GM23338 (cell line): ENCODE measurements at regions not wholly inside any gene's neighbourhood (a gene's known extent, or its start where the extent isn't known, plus 50 kb on each side); places are given as distances from the start of the nearest gene placed in this dataset.

Experiments
- ATAC-seq: fragments of 200-7000 bp; cut with Tn5 transposase; 3 replicates; pipeline ENCODE4 v1.9.1; 2020
- DNase-seq: peaks from one replicate; pipeline ENCODE4 v3.0.0-alpha.2; 2015; ENCODE audit warnings: low spot score
- H2AFZ ChIP-seq: fragments of 200-600 bp; sonication (generic); 2 replicates; pipeline ENCODE4 v1.8.0; 2016; ENCODE audit warnings: antibody characterized with exemption, mild to moderate bottlenecking, moderate library complexity
- H3F3A ChIP-seq: fragments of 200-600 bp; sonication (generic); replicated peaks from 2 replicates; pipeline ENCODE4 v1.8.0; 2017; ENCODE audit warnings: antibody characterized with exemption, mixed run types, low read depth
- H3K27ac ChIP-seq: fragments of 200-600 bp; sonication (generic); 2 replicates; pipeline ENCODE4 v1.6.1; 2016; ENCODE audit warnings: low read depth
- H3K27me3 ChIP-seq: fragments of 200-600 bp; sonication (generic); 2 replicates; pipeline ENCODE4 v1.8.0; 2016; ENCODE audit warnings: mild to moderate bottlenecking, mixed run types, moderate library complexity; ENCODE audit not compliant: insufficient read depth
- H3K36me3 ChIP-seq: fragments of 200-600 bp; sonication (generic); 2 replicates; pipeline ENCODE4 v1.8.0; 2016; ENCODE audit warnings: mild to moderate bottlenecking; ENCODE audit not compliant: insufficient read depth
- H3K4me1 ChIP-seq: fragments of 200-600 bp; sonication (generic); 2 replicates; pipeline ENCODE4 v1.8.0; 2016; ENCODE audit warnings: mild to moderate bottlenecking, moderate library complexity; ENCODE audit not compliant: insufficient read depth
- H3K4me2 ChIP-seq: fragments of 200-600 bp; sonication (generic); 2 replicates; pipeline ENCODE4 v1.7.1; 2017; ENCODE audit warnings: mixed run types
- H3K4me3 ChIP-seq: fragments of 200-600 bp; sonication (generic); 2 replicates; pipeline ENCODE4 v1.6.1; 2016; ENCODE audit warnings: mixed run types
- H3K79me2 ChIP-seq: fragments of 200-600 bp; sonication (generic); replicated peaks from 2 replicates; pipeline ENCODE4 v1.8.0; 2017; ENCODE audit warnings: mild to moderate bottlenecking; ENCODE audit not compliant: insufficient read depth
- H3K9me2 ChIP-seq: fragments of 200-600 bp; sonication (generic); 2 replicates; pipeline ENCODE4 v1.8.0; 2017; ENCODE audit not compliant: insufficient read depth
- H4K20me1 ChIP-seq: fragments of 200-600 bp; sonication (generic); replicated peaks from 2 replicates; pipeline ENCODE4 v1.8.0; 2017; ENCODE audit warnings: mild to moderate bottlenecking; ENCODE audit not compliant: insufficient read depth
- H3K27ac Mint-ChIP-seq: 2 replicates; pipeline ENCODE4 v1.8.0; 2020; ENCODE audit warnings: inconsistent platforms, mild to moderate bottlenecking, moderate library complexity, mixed read lengths
- H3K27me3 Mint-ChIP-seq: 3 replicates; pipeline ENCODE4 v1.8.0; 2022; ENCODE audit warnings: low read depth, mild to moderate bottlenecking, moderate library complexity, mixed read lengths, inconsistent platforms; ENCODE audit not compliant: insufficient read depth, poor library complexity
- H3K36me3 Mint-ChIP-seq: 3 replicates; pipeline ENCODE4 v1.8.0; 2021; ENCODE audit warnings: low read depth, mild to moderate bottlenecking, inconsistent platforms, moderate library complexity, mixed read lengths
- H3K4me1 Mint-ChIP-seq: 3 replicates; pipeline ENCODE4 v1.8.0; 2020; ENCODE audit warnings: mild to moderate bottlenecking, inconsistent platforms, mixed read lengths
- H3K4me3 Mint-ChIP-seq: 3 replicates; pipeline ENCODE4 v1.8.0; 2021; ENCODE audit warnings: moderate library complexity, mild to moderate bottlenecking, inconsistent platforms, mixed read lengths
- H3K9me3 Mint-ChIP-seq: 3 replicates; pipeline ENCODE4 v1.8.0; 2020; ENCODE audit warnings: moderate library complexity, mild to moderate bottlenecking, inconsistent platforms, mixed read lengths
- EZH2 ChIP-seq: fragments of 200-600 bp; sonication (generic); IDR thresholded peaks from one replicate; pipeline ENCODE4 v1.8.0; 2017; ENCODE audit warnings: antibody characterized with exemption, mild to moderate bottlenecking, low read depth; ENCODE audit not compliant: unreplicated experiment
- EZH2phosphoT487 ChIP-seq: fragments of 200-600 bp; sonication (generic); IDR thresholded peaks from one replicate; pipeline ENCODE4 v1.8.1; 2018; ENCODE audit warnings: antibody characterized with exemption; ENCODE audit not compliant: unreplicated experiment
- JUNB ChIP-seq: IDR thresholded peaks from one replicate; pipeline ENCODE4 v1.6.1; 2016; ENCODE audit warnings: antibody characterized with exemption; ENCODE audit not compliant: unreplicated experiment
- NANOG ChIP-seq: IDR thresholded peaks from 2 replicates; pipeline ENCODE4 v1.6.1; 2016; ENCODE audit warnings: antibody characterized with exemption, borderline replicate concordance
- POLR2AphosphoS5 ChIP-seq: IDR thresholded peaks from 2 replicates; pipeline ENCODE4 v1.6.1; 2016; ENCODE audit warnings: antibody characterized with exemption, low read depth
- REST ChIP-seq: IDR thresholded peaks from one replicate; pipeline ENCODE4 v1.6.1; 2018; ENCODE audit warnings: antibody characterized with exemption; ENCODE audit not compliant: unreplicated experiment
- STAT1 ChIP-seq: IDR thresholded peaks from one replicate; pipeline ENCODE4 v1.6.1; 2016; ENCODE audit warnings: antibody characterized with exemption; ENCODE audit not compliant: unreplicated experiment
- ZNF114 ChIP-seq: fragments of 250-450 bp; sonication (Bioruptor Pico); IDR thresholded peaks from 2 replicates; pipeline ENCODE4 v1.5.0; 2020; ENCODE audit warnings: mild to moderate bottlenecking, moderate library complexity
- ZNF331 ChIP-seq: fragments of 250-450 bp; sonication (Bioruptor Pico); IDR thresholded peaks from 2 replicates; pipeline ENCODE4 v1.5.0; 2020; ENCODE audit warnings: low read depth, mild to moderate bottlenecking, moderate library complexity
- ZNF462 ChIP-seq: fragments of 250-450 bp; sonication (Bioruptor Pico); IDR thresholded peaks from 2 replicates; pipeline ENCODE4 v1.5.0; 2020; ENCODE audit warnings: mild to moderate bottlenecking, moderate library complexity
- TF ChIP-seq, protein P1 (sequence below), 2 experiments: fragments of 200-600 bp in 1 of 2; sonication (generic) in 1 of 2; conservative IDR thresholded peaks; 2 replicates each; pipeline versions ENCODE4 v1.5.1 to v1.6.1; 2016 to 2017; ENCODE audit warnings: antibody characterized with exemption in 2 of 2, low read depth in 2 of 2, mild to moderate bottlenecking in 2 of 2, moderate library complexity in 1 of 2

- no peak for TF ChIP-seq NANOG
- no peak for TF ChIP-seq ZNF114 (CRISPR knock-in tag)
Measured at GRCh38 chr1:219710529-219711194, 97.8 kb upstream of the ZC3H11B start (continued).

GRCh38 chr1:219708919-219709543 lies 96.1 kb upstream of the ZC3H11B start:
- no peak overlapping the region for H3K4me2 ChIP-seq
- no peak overlapping the region for H3K4me3 ChIP-seq
- H3F3A ChIP-seq = no peaks in the 10 kb centered on the region
- Mint-ChIP-seq H3K36me3 (no peaks in the 10 kb centered on the region), H3K4me3 (no peak overlapping the region), H3K27ac (peak overlapping the region; percentile 75), H3K27me3 (no peaks in the 10 kb centered on the region), H3K9me3 (peaks cover 3% of the 10 kb centered on the region; the same call in 1 of the 3 replicates), H3K4me1 (peaks cover 1% of the 10 kb centered on the region; the same call in 1 of the 3 replicates)
- no peak overlapping the region for H3K27ac ChIP-seq
- no peaks in the 10 kb centered on the region for H3K79me2 ChIP-seq
- H4K20me1 ChIP-seq = no peaks in the 10 kb centered on the region
- H3K27me3 ChIP-seq = no peaks in the 10 kb centered on the region
- H2AFZ ChIP-seq = no peak overlapping the region
- H3K36me3 ChIP-seq = no peaks in the 10 kb centered on the region
- ATAC-seq (no peak), DNase-seq (no peak)
- peaks cover 6% of the 10 kb centered on the region; the same call in 1 of the 2 replicates for H3K4me1 ChIP-seq
- H3K9me2 ChIP-seq = peaks cover 5% of the 10 kb centered on the region; the same call in 1 of the 2 replicates
- TF ChIP-seq ZNF331 (CRISPR knock-in tag) = no peak
- no peak for TF ChIP-seq ZNF114 (CRISPR knock-in tag)
- no peak for TF ChIP-seq EZH2phosphoT487
- TF ChIP-seq, protein P1, sequence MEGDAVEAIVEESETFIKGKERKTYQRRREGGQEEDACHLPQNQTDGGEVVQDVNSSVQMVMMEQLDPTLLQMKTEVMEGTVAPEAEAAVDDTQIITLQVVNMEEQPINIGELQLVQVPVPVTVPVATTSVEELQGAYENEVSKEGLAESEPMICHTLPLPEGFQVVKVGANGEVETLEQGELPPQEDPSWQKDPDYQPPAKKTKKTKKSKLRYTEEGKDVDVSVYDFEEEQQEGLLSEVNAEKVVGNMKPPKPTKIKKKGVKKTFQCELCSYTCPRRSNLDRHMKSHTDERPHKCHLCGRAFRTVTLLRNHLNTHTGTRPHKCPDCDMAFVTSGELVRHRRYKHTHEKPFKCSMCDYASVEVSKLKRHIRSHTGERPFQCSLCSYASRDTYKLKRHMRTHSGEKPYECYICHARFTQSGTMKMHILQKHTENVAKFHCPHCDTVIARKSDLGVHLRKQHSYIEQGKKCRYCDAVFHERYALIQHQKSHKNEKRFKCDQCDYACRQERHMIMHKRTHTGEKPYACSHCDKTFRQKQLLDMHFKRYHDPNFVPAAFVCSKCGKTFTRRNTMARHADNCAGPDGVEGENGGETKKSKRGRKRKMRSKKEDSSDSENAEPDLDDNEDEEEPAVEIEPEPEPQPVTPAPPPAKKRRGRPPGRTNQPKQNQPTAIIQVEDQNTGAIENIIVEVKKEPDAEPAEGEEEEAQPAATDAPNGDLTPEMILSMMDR (conservative IDR thresholded peaks at IDR 0.05; ENCODE audit: low read depth in 2 of 2) = no peak
- TF ChIP-seq JUNB = no peak
- no peak for TF ChIP-seq POLR2AphosphoS5
- no peak for TF ChIP-seq EZH2
- no peak for TF ChIP-seq NANOG
- TF ChIP-seq ZNF462 (CRISPR knock-in tag) = no peak
- no peak for TF ChIP-seq STAT1
- TF ChIP-seq REST = no peak
